HepG2 (cell line): ENCODE measurements at regions not wholly inside any gene's neighbourhood (a gene's known extent, or its start where the extent isn't known, plus 50 kb on each side); places are given as distances from the start of the nearest gene placed in this dataset.

Experiments used
- JUNB ChIP-seq: sonication (generic); formaldehyde crosslinking; IDR thresholded peaks from 2 replicates; pipeline ENCODE4 v1.8.0; 2022; ENCODE audit warnings: missing genetic modification reagents, mild to moderate bottlenecking, borderline replicate concordance
- TF ChIP-seq, protein P1 (sequence below): IDR thresholded peaks from 2 replicates; pipeline ENCODE4 v1.6.1; 2012; ENCODE audit warnings: inconsistent platforms

DNA sequence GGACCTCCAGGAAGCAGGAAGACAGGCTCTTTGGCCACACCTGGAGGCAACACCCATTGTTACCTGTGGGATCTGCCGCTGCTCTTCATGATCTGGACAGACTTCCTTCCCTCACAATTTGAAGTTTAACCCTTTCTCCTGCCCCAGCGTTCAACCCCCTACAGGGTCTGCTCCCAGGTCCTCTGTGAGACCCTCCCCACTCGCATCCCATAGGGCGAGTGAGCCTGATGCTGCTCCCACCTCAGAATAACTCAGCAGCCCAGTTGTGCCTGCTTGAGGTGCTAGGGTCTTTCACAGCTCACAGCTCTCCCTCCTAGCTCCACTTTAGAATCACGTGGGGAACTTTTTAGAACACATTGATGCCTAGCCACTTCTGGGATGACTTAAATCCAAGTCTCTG lies 61.8 kb upstream of the C10orf90 start:
- TF ChIP-seq, protein P1, sequence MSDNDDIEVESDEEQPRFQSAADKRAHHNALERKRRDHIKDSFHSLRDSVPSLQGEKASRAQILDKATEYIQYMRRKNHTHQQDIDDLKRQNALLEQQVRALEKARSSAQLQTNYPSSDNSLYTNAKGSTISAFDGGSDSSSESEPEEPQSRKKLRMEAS = no peak
- TF ChIP-seq JUNB = no peak
